ENCODE measurements at regions not wholly inside any gene's neighbourhood (a gene's known extent, or its start where the extent isn't known, plus 50 kb on each side); places are given as distances from the start of the nearest gene placed in this dataset.
A peak's percentile ranks its signal among the peaks of the same experiment; 100 is the strongest.
"Not testable (repeated sequence)": the region's sequence is repeated elsewhere in the genome, so short reads cannot be mapped to it uniquely, and the experiment has no call there.

DNA sequence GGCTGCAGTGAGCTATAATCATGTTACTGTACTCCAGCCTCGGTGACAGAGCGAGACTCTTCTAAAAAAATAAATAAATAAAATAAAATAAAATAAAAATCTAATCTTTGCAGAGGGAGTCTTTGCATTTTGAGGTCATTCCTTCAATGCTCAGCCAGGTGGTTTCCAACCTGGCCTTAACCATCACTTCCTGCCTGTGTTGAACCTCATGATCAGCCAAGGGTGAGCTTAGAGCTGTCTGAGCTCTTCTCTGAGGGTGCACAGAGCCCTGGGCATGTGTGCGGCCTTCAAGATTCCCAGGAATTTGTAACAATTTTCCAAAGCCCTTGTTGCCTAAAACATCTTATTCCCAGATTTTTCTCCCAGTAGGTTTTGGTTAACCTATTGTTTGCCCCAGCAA lies 94.3 kb downstream of the KCNJ12 start:
- ATAC-seq; DNase-seq; intact Hi-C loops (cut with DNase I): not testable (repeated sequence)

DNA sequence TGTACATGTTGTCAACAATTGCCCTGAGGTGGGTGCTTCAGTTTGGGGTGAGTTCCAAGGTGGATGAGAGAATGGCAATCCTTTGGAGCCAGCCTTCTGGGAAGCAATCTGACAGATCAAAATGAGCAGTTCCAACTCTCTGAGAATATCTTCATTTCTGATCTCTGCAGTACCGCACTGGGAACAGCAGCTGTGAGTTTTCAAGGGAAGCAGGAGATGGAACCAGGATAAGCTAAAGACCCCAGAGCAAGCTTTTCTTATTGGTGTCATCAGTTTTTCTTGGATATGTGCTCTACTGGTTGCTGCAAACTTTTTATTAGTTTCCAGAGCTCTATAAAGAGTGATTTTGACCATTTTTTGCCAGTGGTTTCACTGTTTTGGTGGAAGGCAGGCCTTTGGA lies 94.7 kb downstream of the KCNJ12 start:
- DNase-seq (no peak), ATAC-seq (no peak)
- intact Hi-C loops (cut with DNase I): no loop called here

DNA sequence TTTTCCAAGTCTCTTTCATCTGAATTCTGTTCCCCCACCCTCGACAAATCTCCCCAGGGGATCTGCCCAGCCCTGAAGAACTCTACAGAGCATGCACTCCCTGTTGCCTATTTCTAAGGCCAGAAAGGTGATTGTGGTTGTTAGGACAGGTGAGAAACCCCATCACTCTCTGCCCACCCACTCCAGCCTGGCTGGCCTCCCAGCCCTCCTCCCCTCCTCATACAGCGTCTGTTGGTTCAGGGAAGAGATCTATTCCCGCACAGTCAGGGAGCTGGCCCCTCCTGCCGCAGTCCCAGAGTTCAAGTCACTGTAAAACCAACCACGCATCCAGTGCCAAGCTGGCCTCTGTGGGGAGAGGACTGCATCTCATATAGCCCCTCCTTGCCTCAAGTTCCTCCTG lies 98.7 kb downstream of the KCNJ12 start:
- intact Hi-C loops (cut with DNase I): no loop called here
- DNase-seq (no peak), ATAC-seq (no peak)

DNA sequence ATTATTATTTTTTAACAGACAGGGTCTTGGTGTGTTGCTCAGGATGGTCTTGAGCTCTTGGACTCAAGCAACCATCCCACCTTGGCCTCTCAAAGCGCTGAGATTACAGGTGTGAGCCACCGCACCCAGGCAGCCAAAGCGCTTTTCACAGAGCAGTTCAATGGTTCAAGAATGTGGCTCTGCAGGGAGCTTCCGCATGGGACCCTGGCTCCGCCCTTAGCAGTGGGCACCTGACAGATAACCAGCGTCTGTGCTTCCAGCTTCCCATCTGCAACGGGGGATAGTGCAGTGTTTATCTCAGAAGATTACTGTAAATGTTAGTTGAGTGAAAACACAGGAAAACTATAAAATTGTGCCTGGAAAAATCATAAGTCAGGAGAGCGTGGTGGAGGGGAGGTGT lies 99.4 kb downstream of the KCNJ12 start:
- DNase-seq (no peak), ATAC-seq (no peak)
- intact Hi-C loops (cut with DNase I): no loop called here

DNA sequence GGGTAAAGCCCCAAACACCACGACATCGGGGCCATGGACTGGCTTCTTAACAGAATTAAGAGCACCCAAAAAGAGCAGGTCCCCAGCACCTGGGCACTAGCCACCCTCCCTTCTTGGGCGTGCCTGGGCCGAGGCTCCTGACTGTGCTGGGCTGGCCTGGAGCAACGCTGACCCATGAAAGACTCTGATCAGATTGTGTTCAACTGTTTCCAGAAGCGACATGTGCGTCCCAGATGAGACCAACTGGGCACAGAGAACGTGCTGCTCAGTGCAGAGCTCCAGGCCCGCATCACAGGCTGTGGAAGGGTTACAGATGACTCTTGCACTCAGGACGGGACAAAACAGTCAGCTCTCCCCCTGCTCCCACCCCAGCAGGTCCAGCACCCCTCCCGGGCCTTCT lies 100.7 kb downstream of the KCNJ12 start:
- ATAC-seq: no peak
- intact Hi-C loops (cut with DNase I): no loop called here
- DNase-seq: no peak

DNA sequence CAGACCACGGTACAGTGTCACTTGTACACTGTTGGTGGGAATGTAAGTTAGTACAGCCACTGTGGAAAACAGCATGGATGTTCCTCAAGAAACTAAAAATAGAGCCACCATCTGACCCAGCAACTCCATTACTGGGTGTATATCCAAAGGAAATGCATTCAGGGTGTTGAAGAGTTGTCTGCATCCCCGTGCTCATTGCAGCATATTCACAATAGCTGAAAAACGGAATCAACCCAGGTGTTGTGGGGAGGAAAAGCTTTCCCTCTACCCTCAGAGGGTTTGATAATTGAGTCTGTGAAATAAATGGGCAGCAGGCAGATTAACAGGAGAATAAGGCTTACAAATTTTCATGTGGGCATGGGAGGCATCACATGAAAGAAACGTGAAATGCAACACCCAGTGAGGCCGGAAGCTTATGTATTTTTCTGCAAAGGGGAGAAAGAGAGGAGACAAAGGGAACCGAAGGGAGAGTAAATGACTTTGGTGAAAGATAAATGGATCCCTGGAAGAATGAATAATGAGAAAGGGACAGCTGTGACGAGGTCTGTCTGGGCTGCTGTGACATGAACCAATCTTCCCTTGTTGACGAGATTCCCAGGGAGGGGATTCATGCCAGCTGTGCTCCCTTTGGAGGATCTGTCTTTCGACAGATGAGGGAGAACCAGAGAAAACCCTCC lies 106.2 kb downstream of the KCNJ12 start:
- intact Hi-C loops (cut with DNase I): no loop called here
- ATAC-seq: no peak
- DNase-seq: no peak

DNA sequence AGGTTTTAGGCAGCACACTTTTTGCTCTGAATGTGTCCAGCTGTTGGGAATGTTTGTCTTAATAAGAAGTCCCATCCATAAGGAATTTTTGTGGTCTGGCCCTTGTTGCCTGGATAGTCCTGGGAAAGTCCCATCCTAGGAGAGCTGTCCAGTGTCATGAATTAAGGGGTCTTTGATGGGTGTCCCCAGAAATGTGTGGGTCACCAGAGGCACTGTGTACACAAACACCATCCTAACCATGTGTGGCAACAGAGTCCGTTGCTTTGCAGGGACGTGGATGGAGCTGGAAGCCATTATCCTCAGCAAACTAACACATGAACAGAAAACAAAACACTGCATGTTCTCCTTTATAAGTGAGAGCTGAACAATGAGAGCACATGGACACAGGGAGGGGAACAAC lies 111.9 kb downstream of the KCNJ12 start:
- DNase-seq; ATAC-seq; intact Hi-C loops (cut with DNase I): not testable (repeated sequence)

DNA sequence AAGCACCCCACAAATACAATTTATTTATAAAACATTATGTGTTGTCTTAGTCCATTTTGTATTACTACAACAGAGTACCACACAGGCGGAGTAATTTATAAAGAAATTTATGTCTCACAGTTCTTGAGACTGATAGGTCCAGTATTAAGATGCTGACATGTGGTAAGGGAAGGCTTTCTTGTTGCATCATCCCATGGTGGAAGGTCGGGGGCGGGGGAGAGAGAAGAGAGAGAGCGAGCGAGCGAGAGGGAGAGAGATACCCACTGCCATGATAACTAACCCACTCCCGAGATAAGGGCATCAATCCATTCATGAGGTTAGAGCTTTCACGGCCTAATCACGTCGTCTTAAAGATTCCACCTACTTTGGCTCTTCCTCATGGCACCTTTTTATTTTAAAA lies 117.8 kb downstream of the KCNJ12 start:
- DNase-seq (no peak), ATAC-seq (no peak)
- intact Hi-C loops (cut with DNase I): no loop called here

DNA sequence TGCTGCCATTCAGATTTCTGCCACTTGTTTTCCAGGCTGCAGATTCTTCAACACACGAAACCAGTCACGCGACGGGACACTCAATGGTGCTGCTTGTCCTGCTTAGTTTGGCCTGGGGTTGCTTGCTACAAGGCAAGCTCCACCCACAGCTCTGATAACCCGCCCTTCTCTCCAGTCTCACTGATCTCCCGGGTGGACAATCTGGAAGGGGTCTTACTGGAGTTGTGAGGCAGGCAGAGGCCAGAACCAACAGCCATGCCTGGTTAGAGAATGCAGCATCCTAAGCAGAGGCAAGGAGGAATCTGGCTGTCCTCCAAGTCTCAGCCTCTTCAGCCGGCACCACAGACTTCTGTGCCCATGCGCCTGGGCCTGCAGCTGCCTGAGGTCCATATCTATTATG lies 119.1 kb downstream of the KCNJ12 start:
- ATAC-seq (no peak), DNase-seq (no peak)
- intact Hi-C loops (cut with DNase I): no loop called here

DNA sequence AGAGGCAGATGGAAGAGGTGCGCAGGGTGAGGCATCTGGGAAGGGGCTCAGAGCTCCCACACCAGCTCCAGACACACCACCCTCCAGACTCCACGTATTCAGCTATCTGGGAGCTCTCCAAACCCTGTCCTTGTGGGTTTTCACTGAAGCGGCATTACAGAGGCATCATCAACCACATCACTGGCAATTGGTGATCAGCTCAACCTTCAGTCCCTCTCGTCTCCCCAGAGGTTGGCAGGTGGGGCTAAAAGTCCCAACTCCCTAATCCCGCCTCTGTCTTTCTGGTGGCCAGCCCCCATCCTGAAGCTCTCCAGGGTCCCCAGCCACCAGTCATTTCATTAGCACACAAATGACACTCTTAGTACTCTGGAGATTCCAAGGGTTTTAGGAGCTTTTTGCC lies 123.9 kb downstream of the KCNJ12 start:
- intact Hi-C loops (cut with DNase I): no loop called here
- ATAC-seq (no peak), DNase-seq (no peak)

DNA sequence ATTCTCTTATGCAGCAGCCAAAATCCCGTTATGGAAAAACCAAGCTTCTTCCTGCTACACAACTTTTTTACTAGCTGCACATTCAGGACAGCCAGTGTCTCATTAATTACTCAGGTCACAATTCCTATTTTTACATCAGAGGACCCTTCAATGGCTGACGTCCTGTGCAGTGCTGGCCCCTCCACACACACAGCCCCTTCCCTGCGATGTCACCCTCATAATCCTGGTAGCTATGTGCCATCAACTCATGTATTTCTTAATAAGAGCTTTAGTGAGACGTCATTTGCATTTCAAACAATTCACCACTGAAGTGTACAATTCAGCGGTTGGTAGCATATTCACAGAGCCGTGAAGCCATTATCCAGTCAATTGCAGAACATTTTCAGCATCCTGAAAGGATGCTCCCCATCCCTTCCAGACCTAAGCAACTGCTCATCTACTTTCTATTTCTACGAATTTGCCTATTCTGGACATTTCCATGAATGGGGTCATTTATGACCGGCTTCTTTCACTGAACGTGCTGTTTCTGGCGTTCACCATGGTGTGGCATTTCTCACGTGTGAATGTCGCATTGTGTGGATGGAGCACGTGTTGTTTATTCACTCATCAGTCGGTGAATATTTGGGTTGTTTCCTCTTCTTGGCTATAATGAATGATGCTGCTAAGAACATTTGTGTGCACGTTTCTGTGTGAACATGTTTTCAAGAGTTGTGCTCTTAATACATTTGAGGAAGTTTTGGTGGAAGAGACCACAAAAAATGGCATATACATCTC lies 126.0 kb downstream of the KCNJ12 start:
- DNase-seq; ATAC-seq; intact Hi-C loops (cut with DNase I): not testable (repeated sequence)

DNA sequence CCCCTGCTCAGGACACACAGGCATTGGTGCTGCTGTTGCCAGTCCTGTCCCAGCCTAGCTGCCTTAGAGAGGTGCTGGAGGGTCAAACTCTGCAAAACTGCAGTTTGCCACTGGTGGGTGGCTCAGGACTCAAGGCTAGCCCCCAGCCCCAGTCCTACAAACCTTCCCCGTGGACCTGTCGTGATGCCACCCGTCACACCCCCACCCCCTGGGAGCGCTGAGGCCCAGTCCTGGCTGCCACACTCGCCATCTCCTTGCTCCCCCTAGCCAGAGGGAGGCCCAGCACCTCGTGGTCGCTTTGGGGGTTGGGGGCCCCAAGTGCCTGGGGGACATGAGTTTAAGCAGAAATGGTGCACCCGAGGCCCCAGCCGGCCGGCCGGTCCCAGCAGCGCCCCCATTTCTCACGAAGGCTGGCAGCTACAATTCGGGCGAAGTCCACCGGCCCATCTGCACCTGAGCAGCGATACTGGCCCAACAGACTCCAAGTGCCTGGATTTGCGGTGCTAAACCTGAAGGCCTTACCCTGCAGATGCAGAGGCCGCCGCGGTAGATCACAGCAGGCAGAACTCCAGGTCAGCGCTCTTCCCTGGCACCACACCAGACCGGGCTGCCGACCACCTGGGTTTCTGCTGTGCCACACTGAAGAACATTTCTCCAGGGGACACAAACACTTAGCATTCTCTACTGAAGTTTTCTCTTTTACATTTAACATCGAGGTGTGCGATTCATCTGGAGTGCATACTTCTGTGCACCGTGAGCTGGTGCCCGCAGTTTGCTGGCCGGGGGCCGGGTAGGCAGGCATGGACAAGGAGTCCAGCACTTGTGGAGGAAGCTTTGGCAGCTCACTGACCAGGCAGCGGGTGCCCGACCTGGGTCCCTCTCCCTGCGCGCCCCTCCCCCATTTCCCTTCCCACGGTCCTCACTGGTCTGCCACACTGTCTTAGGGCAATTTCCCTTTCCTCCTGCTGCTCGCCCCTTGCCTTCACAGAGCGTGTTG lies 130.0 kb downstream of the KCNJ12 start:
- no peak for DNase-seq
- intact Hi-C loops (cut with DNase I): no loop called here
- no peak for ATAC-seq

DNA sequence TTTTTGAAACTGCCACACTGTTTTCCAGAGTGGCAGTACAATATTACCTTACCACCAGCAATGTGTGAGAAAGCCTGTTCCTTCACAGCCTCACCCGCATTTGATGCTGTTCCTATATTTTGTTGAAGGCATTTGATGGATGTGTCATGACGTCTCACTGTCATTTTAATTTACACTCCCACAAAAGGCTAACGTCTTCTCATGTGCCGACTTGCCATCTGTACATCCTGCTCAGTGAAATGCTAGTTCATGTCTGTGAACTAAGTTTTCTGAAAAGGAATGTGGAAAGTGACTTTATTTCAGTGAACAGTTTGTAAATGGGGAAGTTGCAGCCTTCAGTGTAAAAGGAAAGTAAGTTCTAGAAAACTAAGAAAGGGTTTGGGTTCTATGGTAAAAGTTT lies 131.6 kb downstream of the KCNJ12 start:
- DNase-seq; intact Hi-C loops (cut with DNase I); ATAC-seq: not testable (repeated sequence)

DNA sequence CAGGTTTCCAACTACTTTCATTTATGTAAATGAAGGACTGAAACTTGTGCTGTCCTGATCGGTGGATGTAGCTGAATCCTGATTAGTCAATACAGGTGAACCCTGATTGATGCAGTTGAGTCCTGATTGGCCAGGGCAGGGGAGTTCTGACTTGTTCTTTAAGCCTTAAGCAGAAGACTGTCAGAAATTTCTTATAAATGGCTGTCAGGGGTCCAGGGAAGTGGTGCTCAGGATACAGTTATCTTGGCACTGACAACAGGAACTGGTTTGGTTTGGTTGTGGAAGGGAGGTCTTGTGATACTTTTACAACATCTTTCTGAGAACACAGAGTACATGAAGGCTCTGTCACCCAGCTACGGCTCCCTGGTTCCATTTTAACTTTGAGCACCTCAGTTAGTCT lies 132.1 kb downstream of the KCNJ12 start:
- ATAC-seq (no peak), DNase-seq (no peak)
- intact Hi-C loops (cut with DNase I): no loop called here

DNA sequence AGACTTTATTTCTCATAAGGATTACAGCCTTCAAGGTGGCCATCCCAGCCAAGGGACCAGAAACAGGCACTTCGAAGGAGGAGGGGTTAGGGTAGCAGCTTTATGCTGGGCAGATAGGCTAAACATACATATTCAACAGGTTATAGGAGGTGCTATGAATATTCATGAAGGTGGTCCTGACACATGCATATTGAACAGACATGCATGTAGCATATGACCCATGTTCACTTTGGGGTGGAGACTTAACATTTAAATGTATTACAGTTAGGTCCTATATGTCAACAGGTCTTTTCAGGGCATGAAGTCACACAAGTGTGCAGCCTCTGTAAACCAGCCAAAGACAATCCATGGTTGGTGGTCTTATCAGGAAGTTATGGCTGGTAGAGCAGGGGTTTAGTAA lies 133.2 kb downstream of the KCNJ12 start:
- DNase-seq; ATAC-seq; intact Hi-C loops (cut with DNase I): not testable (repeated sequence)

DNA sequence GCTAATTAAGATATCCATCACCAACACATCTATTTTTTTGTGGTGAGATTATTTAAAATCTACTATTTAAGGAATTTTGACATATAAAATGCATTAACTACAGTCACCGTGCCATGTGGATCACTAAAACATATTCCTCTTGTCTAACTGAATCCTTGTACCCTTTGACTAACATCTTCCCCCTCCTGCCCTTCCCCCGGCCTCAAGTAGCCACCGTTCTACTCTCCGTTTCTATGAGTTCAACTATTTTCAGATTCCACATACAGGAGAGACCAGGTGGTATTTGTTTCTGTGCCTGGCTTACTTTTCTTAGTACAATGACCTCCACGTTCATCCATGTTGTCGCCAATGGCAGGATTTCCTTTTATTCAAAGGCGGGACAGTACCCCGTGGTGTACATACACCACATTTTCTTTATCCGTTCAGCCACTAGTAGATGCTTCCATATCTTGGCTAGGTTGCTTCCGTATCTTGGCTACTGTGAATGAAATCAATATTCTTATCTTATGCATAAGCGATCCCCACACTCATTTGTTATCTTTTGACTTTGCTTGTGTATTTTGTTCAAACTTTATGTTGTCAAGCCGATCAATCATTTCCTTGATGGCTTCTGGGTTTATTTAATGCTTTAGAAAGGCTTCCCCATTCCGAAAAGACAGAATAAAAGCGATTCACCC lies 134.7 kb downstream of the KCNJ12 start:
- DNase-seq (no peak), ATAC-seq (peak in 1 of 2 donors; percentile 48)
- intact Hi-C loops (cut with DNase I): loop anchor here (1.0 to 5.0 kb wide), 4 partner anchors 54 to 384 kb away; partner anchors contain the start of gene DHRS7B (in 1 of the 2)

DNA sequence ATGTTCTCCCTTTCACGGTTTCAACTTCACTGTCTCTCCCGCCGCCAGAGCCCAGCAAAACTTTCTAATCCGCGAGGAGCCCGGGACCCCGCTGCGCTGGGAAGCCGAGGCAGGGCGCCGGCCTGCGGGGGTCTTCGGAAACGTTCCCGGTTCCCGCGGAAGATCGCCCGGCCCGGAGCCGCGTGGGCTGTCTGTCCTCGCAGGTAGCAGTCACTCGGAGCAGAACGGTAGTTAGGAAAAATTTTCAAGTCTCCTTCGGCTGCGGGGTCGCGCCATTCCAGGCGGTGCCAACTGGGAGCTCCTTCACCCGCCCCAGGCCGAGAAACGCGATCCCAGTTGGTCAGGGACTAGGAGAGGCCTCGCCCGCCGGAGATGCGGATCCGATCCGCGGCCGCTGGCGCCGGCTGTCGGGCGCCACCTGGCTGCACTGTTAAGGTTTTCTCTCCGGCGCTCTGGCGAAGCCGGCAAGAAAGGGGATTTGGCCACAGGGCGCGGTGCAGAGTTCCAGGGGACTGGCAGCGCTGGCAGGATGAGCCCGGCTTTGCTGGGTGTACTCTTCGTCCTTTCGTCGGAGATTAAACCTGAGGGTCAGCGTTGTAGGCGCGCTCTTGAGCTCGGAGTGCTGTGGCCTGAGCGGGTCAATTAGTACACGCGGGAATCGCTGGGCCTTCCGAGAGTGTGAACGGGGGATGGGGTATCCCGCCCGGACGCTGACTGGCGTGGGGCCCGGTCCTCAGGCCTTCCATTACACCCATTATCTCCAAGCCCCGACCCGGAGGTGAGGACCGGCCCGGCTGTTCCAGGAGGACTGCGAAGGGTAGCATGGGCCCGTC lies 135.4 kb downstream of the KCNJ12 start:
- ATAC-seq (peak; percentile 95 to 97), DNase-seq (peak; percentile 89)
- intact Hi-C loops (cut with DNase I): loop anchor here (1.0 to 5.0 kb wide), 4 partner anchors 54 to 384 kb away; partner anchors contain the start of gene DHRS7B (in 1 of the 2)
